ENCODE measurements at regions not wholly inside any gene's neighbourhood (a gene's known extent, or its start where the extent isn't known, plus 50 kb on each side); places are given as distances from the start of the nearest gene placed in this dataset.

GRCh38 chr18:30446605-30447004 lies 595.9 kb downstream of the DSC3 start:
- ATAC-seq, result no peak
- no TSS peak for BruUV-seq (replicated peaks)
- in situ Hi-C loops (cut with MboI), result no loop called here
- no peaks in the 10 kb centered on the region for H3K79me2 ChIP-seq (ENCODE audit: control insufficient read depth, insufficient read depth, low read length)
- no peak overlapping the region for H2AFZ ChIP-seq (ENCODE audit: control insufficient read depth, low read depth, low read length)
- ChIA-PET POLR2A (interaction anchor here (1.1 kb wide), 1 partner anchor 10 kb away, joined by 3 read pairs; no protein-coding TSS in a partner anchor), SMC1A (ENCODE audit: uncharacterized antibody, unreplicated experiment) (interaction anchor here (1.2 to 3.1 kb wide), 4 partner anchors 9 to 64 kb away, joined by 3 to 14 read pairs (median 4); no protein-coding TSS in a partner anchor), RAD21 (ENCODE audit: unreplicated experiment) (interaction anchor here (0.7 kb wide), 1 partner anchor 93 kb away, joined by 3 read pairs; no protein-coding TSS in a partner anchor), CTCF (no interaction called here)
- intact Hi-C loops (cut with micrococcal nuclease; ENCODE audit: unreplicated experiment), result no loop called here
- no peak for FAIRE-seq
- H3K4me2 ChIP-seq (ENCODE audit: control insufficient read depth, insufficient read depth), result no peak overlapping the region
- no peak overlapping the region for H3K4me3 ChIP-seq
- no peaks in the 10 kb centered on the region for H4K20me1 ChIP-seq (ENCODE audit: control insufficient read depth, insufficient read depth)
- H3K36me3 ChIP-seq (ENCODE audit: control insufficient read depth in 2 of 2, insufficient read depth in 2 of 2, low read length in 1 of 2), result no peaks in the 10 kb centered on the region
- no peaks in the 10 kb centered on the region for H3K9me3 ChIP-seq (replicated peaks; ENCODE audit: control insufficient read depth, insufficient read depth, low read length)
- H3K27ac ChIP-seq (ENCODE audit: control insufficient read depth, insufficient read depth), result no peak overlapping the region
- WGBS (ENCODE audit: insufficient coverage, insufficient replicate concordance, low lambda C conversion rate, missing lambda C conversion rate), result 17% methylated on average over 6 of the region's 6 CpGs
- H3K9ac ChIP-seq (ENCODE audit: control insufficient read depth, insufficient read depth, low read length), result no peak overlapping the region
- no peaks in the 10 kb centered on the region for H3K27me3 ChIP-seq (replicated peaks in 1 of 2; ENCODE audit: control insufficient read depth in 2 of 2, insufficient read depth in 2 of 2, low read length in 1 of 2)
- no peak for DNase-seq (ENCODE audit: low read depth, low spot score)
- no peaks in the 10 kb centered on the region for H3K4me1 ChIP-seq (ENCODE audit: control insufficient read depth, insufficient read depth, low read length)
- TF ChIP-seq SPI1 (IDR thresholded peaks at IDR 0.05; ENCODE audit: borderline replicate concordance, insufficient read depth, low read depth, low read length) (no peak), GABPA (IDR thresholded peaks at IDR 0.05; ENCODE audit: low read depth) (no peak), EGR1 (IDR thresholded peaks at IDR 0.05; ENCODE audit: borderline replicate concordance in 1 of 2, low read depth in 2 of 2, low read length in 2 of 2) (no peak), RELA (IDR thresholded peaks at IDR 0.05; ENCODE audit: borderline replicate concordance, partially characterized antibody) (no peak), HDGF (IDR thresholded peaks at IDR 0.05) (no peak), FOXK2 (IDR thresholded peaks at IDR 0.05) (no peak), TBL1XR1 (IDR thresholded peaks at IDR 0.05; ENCODE audit: low read depth, low read length) (no peak), NFYA (IDR thresholded peaks at IDR 0.05; ENCODE audit: borderline replicate concordance, low read depth, low read length) (no peak), TARDBP (IDR thresholded peaks at IDR 0.05; ENCODE audit: borderline replicate concordance) (no peak), TCF12 (IDR thresholded peaks at IDR 0.05; ENCODE audit: low read depth, low read length) (no peak), PML (IDR thresholded peaks at IDR 0.05; ENCODE audit: low read length) (no peak), CEBPB (IDR thresholded peaks at IDR 0.05; ENCODE audit: borderline replicate concordance in 1 of 2, low read depth in 2 of 2, low read length in 2 of 2) (no peak), CUX1 (IDR thresholded peaks at IDR 0.05; ENCODE audit: insufficient replicate concordance, low read depth, low read length) (no peak)
- TF ChIP-seq, protein P1, sequence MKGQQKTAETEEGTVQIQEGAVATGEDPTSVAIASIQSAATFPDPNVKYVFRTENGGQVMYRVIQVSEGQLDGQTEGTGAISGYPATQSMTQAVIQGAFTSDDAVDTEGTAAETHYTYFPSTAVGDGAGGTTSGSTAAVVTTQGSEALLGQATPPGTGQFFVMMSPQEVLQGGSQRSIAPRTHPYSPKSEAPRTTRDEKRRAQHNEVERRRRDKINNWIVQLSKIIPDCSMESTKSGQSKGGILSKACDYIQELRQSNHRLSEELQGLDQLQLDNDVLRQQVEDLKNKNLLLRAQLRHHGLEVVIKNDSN (IDR thresholded peaks at IDR 0.05; ENCODE audit: borderline replicate concordance, extremely low read length, insufficient read depth, low read depth, low read length), result no peak
- TF ChIP-seq, protein P2, sequence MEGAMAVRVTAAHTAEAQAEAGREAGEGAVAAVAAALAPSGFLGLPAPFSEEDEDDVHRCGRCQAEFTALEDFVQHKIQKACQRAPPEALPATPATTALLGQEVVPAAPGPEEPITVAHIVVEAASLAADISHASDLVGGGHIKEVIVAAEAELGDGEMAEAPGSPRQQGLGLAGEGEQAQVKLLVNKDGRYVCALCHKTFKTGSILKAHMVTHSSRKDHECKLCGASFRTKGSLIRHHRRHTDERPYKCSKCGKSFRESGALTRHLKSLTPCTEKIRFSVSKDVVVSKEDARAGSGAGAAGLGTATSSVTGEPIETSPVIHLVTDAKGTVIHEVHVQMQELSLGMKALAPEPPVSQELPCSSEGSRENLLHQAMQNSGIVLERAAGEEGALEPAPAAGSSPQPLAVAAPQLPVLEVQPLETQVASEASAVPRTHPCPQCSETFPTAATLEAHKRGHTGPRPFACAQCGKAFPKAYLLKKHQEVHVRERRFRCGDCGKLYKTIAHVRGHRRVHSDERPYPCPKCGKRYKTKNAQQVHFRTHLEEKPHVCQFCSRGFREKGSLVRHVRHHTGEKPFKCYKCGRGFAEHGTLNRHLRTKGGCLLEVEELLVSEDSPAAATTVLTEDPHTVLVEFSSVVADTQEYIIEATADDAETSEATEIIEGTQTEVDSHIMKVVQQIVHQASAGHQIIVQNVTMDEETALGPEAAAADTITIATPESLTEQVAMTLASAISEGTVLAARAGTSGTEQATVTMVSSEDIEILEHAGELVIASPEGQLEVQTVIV (IDR thresholded peaks at IDR 0.05; ENCODE audit: borderline replicate concordance, partially characterized antibody), result no peak
